Erythroblast (primary cell): ENCODE measurements at regions not wholly inside any gene's neighbourhood (a gene's known extent, or its start where the extent isn't known, plus 50 kb on each side); places are given as distances from the start of the nearest gene placed in this dataset.

ENCODE experiments used
- GATA1 ChIP-seq: IDR thresholded peaks from 2 replicates; pipeline ENCODE4 v1.6.1; 2011; ENCODE audit warnings: low read depth, mild to moderate bottlenecking, control low read depth, low read length, moderate library complexity
- POLR2A ChIP-seq: IDR thresholded peaks from 2 replicates; pipeline ENCODE4 v1.6.1; 2011; ENCODE audit warnings: mild to moderate bottlenecking, low read length

DNA sequence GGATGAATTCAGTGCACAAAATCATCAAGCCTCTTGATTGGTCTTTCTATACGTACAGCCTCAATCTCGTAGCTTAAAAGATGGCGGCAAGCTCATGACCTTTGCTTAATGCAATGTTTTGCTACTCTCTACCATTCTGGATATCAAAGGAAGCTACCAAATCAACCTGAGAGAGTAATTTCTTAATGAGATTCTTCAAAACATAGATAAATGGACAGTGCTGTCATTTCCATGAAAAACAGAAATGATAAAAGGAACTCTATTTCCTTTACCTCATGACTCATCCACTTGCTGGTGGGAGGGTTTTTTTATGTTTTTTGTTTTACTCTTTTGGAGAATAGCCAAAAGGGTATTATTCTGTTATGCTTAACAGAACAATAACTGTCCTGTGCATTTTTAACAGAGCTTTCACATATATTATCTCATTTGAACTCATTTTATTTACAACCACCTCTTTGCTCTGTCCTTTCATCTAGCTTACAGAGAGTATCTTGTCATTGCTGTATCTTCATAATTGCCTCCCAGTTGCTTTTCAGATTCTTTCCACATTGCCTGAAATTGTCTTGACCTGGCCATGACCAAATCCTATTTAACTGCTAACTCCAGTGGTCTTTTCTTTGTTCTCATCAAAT lies 138.6 kb upstream of the GPR101 start:
- TF ChIP-seq GATA1 (no peak), POLR2A (no peak)
